Neural cell (in vitro differentiated cells): ENCODE measurements at regions not wholly inside any gene's neighbourhood (a gene's known extent, or its start where the extent isn't known, plus 50 kb on each side); places are given as distances from the start of the nearest gene placed in this dataset.

Experiments
- H2AFZ ChIP-seq: fragments of 200-600, 300-800 bp; sonication (generic), shearing (Covaris generic); 2 replicates; pipeline ENCODE4 v1.6.0; 2014; ENCODE audit warnings: low read depth, mild to moderate bottlenecking, antibody characterized with exemption, low read length, moderate library complexity
- H3F3A ChIP-seq: fragments of 200-600 bp; shearing (Covaris generic); 2 replicates; pipeline ENCODE4 v1.6.1; 2016; ENCODE audit warnings: mild to moderate bottlenecking, moderate library complexity, mixed read lengths, antibody characterized with exemption, low read length; ENCODE audit not compliant: insufficient read depth, poor library complexity, severe bottlenecking
- H3K27ac ChIP-seq: fragments of 200-600, 300-800 bp; sonication (generic), shearing (Covaris generic); 2 replicates; pipeline ENCODE4 v1.5.1; 2014; ENCODE audit warnings: mild to moderate bottlenecking, low read length, moderate library complexity
- H3K27me3 ChIP-seq: fragments of 300-800, 200-600 bp; sonication (generic), shearing (Covaris generic); 2 replicates; pipeline ENCODE4 v1.6.0; 2014; ENCODE audit warnings: mild to moderate bottlenecking, low read depth, low read length, moderate library complexity; ENCODE audit not compliant: insufficient read depth
- H3K36me3 ChIP-seq: fragments of 300-800, 200-600 bp; sonication (generic), shearing (Covaris generic); 2 replicates; pipeline ENCODE4 v1.5.1; 2014; ENCODE audit warnings: mild to moderate bottlenecking, antibody characterized with exemption, low read length, moderate library complexity; ENCODE audit not compliant: insufficient read depth
- H3K4me2 ChIP-seq: fragments of 300-800, 200-600 bp; sonication (generic), shearing (Covaris generic); 2 replicates; pipeline ENCODE4 v1.6.0; 2014; ENCODE audit warnings: mild to moderate bottlenecking, low read length
- H3K4me3 ChIP-seq: fragments of 300-800, 200-600 bp; sonication (generic), shearing (Covaris generic); 2 replicates; pipeline ENCODE4 v1.5.1; 2014; ENCODE audit warnings: mild to moderate bottlenecking, low read length, moderate library complexity
- H3K79me2 ChIP-seq: fragments of 200-600 bp; shearing (Covaris generic); replicated peaks from 2 replicates; pipeline ENCODE4 v1.6.0; 2014; ENCODE audit warnings: mild to moderate bottlenecking, low read length, moderate library complexity; ENCODE audit not compliant: insufficient read depth
- H3K9ac ChIP-seq: fragments of 300-800, 200-600 bp; sonication (generic), shearing (Covaris generic); 2 replicates; pipeline ENCODE4 v1.6.1; 2016; ENCODE audit warnings: mild to moderate bottlenecking, low read length, mixed read lengths
- H3K9me2 ChIP-seq: fragments of 200-600 bp; shearing (Covaris generic); 2 replicates; pipeline ENCODE4 v1.6.1; 2016; ENCODE audit warnings: mild to moderate bottlenecking, low read length, mixed read lengths; ENCODE audit not compliant: insufficient read depth
- H3K9me3 ChIP-seq: fragments of 200-600, 300-800 bp; sonication (generic), shearing (Covaris generic); 2 replicates; pipeline ENCODE4 v1.6.1; 2016; ENCODE audit warnings: mild to moderate bottlenecking, mixed run types, low read length, moderate library complexity, mixed read lengths
- H4K20me1 ChIP-seq: fragments of 200-600 bp; shearing (Covaris generic); 2 replicates; pipeline ENCODE4 v1.6.1; 2016; ENCODE audit warnings: mild to moderate bottlenecking, mixed run types; ENCODE audit not compliant: insufficient read depth
- CTCF ChIP-seq: fragments of 450-650 bp; IDR thresholded peaks from 2 replicates; pipeline ENCODE4 v1.5.1; 2014; ENCODE audit warnings: antibody characterized with exemption, mild to moderate bottlenecking, moderate library complexity; ENCODE audit not compliant: poor library complexity, severe bottlenecking
- EP300 ChIP-seq: fragments of 450-650 bp; conservative IDR thresholded peaks from 2 replicates; pipeline ENCODE4 v1.6.1; 2014; ENCODE audit warnings: antibody characterized with exemption, mild to moderate bottlenecking, moderate library complexity; ENCODE audit not compliant: poor library complexity, severe bottlenecking
- EZH2 ChIP-seq: fragments of 200-600, 300-800 bp; shearing (Covaris generic), sonication (generic); IDR thresholded peaks from 2 replicates; pipeline ENCODE4 v1.6.1; 2014; ENCODE audit warnings: antibody characterized with exemption, low read length, borderline replicate concordance, mild to moderate bottlenecking; ENCODE audit not compliant: insufficient read depth, poor library complexity, severe bottlenecking
- MXI1 ChIP-seq: fragments of 450-650 bp; conservative IDR thresholded peaks from 2 replicates; pipeline ENCODE4 v1.6.1; 2014; ENCODE audit warnings: antibody characterized with exemption, mild to moderate bottlenecking; ENCODE audit not compliant: poor library complexity, severe bottlenecking
- POLR2AphosphoS5 ChIP-seq: IDR thresholded peaks from 2 replicates; pipeline ENCODE4 v1.6.1; 2012
- RAD21 ChIP-seq: fragments of 450-650 bp; conservative IDR thresholded peaks from 2 replicates; pipeline ENCODE4 v1.6.1; 2014; ENCODE audit warnings: antibody characterized with exemption, mild to moderate bottlenecking, moderate library complexity
- REST ChIP-seq: IDR thresholded peaks from 2 replicates; pipeline ENCODE4 v1.6.1; 2012; ENCODE audit warnings: borderline replicate concordance
- SMC3 ChIP-seq: fragments of 450-650 bp; conservative IDR thresholded peaks from 2 replicates; pipeline ENCODE4 v1.6.1; 2014; ENCODE audit warnings: antibody characterized with exemption, mild to moderate bottlenecking, moderate library complexity; ENCODE audit not compliant: poor library complexity
- TAF1 ChIP-seq: IDR thresholded peaks from 2 replicates; pipeline ENCODE4 v1.6.1; 2012; ENCODE audit warnings: low read depth

GRCh38 chr2:3115301-3116042 is 262.1 kb downstream of the EIPR1 start:
- no peaks in the 10 kb centered on the region for H3K27me3 ChIP-seq
- H4K20me1 ChIP-seq = no peaks in the 10 kb centered on the region
- no peaks in the 10 kb centered on the region for H3K36me3 ChIP-seq
- no peaks in the 10 kb centered on the region for H3K79me2 ChIP-seq
- no peaks in the 10 kb centered on the region for H3K9me3 ChIP-seq
- H2AFZ ChIP-seq = no peak overlapping the region
- H3K9me2 ChIP-seq = no peaks in the 10 kb centered on the region
- no peak overlapping the region for H3K4me2 ChIP-seq
- no peak overlapping the region for H3K4me3 ChIP-seq
- H3F3A ChIP-seq = no peaks in the 10 kb centered on the region
- TF ChIP-seq SMC3 = no peak
- TF ChIP-seq REST = no peak
- TF ChIP-seq RAD21 = no peak
- TF ChIP-seq MXI1 = no peak
- TF ChIP-seq POLR2AphosphoS5 = no peak
- no peak for TF ChIP-seq EP300
- TF ChIP-seq TAF1 = no peak
- TF ChIP-seq EZH2 = no peak
- TF ChIP-seq CTCF = no peak
- H3K27ac ChIP-seq = no peak overlapping the region
- no peak overlapping the region for H3K9ac ChIP-seq

GRCh38 chr2:3114406-3115185 is 263.0 kb downstream of the EIPR1 start:
- Histone ChIP-seq H3K36me3 (no peaks in the 10 kb centered on the region), H4K20me1 (no peaks in the 10 kb centered on the region), H3K4me2 (no peak overlapping the region), H3K27me3 (no peaks in the 10 kb centered on the region), H3K27ac (no peak overlapping the region), H3K9me2 (no peaks in the 10 kb centered on the region), H3K9me3 (no peaks in the 10 kb centered on the region), H2AFZ (no peak overlapping the region), H3K9ac (no peak overlapping the region), H3K4me3 (no peak overlapping the region), H3K79me2 (no peaks in the 10 kb centered on the region), H3F3A (no peaks in the 10 kb centered on the region)
- no peak for TF ChIP-seq EZH2
- TF ChIP-seq REST = no peak
- no peak for TF ChIP-seq RAD21
- TF ChIP-seq TAF1 = no peak
- TF ChIP-seq SMC3 = no peak
- TF ChIP-seq POLR2AphosphoS5 = no peak
- no peak for TF ChIP-seq EP300
- TF ChIP-seq MXI1 = no peak
- no peak for TF ChIP-seq CTCF
